DMS79 (cell line): ENCODE measurements at regions not wholly inside any gene's neighbourhood (a gene's known extent, or its start where the extent isn't known, plus 50 kb on each side); places are given as distances from the start of the nearest gene placed in this dataset.
A peak's percentile ranks its signal among the peaks of the same experiment; 100 is the strongest.

Experiments
- DNase-seq: peaks from one replicate; lab custom pipeline; 2025; lab: John Stamatoyannopoulos, UW

DNA sequence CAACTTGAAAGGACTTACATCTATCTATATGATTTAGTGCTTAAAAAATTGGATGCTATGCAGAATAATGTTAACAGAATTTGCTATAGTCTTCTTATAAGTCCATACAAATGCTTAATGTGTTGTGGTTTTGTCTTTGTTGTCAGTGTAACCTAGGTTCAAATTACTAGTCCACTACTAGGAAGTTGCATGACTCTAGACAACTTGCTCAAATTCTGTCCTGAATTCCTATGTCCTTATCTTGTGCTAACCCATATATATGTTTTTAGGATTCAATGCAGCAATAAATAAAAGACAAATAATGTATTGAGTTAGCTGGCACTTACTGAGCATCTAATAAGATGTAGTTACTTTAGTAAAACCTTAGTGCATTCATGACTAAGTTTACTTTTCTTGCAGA, 276.5 kb upstream of the KCNMB2 start:
- DNase-seq, result no peak

- no peak for DNase-seq
Measured at GRCh38 chr3:178260887-178261565, 275.2 kb upstream of the KCNMB2 start.

GRCh38 chr3:178263236-178263916, 272.9 kb upstream of the KCNMB2 start:
- DNase-seq, result no peak

GRCh38 chr3:178267158-178267844, 268.9 kb upstream of the KCNMB2 start:
- DNase-seq, result no peak

- no peak for DNase-seq
Measured at GRCh38 chr3:178270838-178271237, 265.4 kb upstream of the KCNMB2 start.

DNA sequence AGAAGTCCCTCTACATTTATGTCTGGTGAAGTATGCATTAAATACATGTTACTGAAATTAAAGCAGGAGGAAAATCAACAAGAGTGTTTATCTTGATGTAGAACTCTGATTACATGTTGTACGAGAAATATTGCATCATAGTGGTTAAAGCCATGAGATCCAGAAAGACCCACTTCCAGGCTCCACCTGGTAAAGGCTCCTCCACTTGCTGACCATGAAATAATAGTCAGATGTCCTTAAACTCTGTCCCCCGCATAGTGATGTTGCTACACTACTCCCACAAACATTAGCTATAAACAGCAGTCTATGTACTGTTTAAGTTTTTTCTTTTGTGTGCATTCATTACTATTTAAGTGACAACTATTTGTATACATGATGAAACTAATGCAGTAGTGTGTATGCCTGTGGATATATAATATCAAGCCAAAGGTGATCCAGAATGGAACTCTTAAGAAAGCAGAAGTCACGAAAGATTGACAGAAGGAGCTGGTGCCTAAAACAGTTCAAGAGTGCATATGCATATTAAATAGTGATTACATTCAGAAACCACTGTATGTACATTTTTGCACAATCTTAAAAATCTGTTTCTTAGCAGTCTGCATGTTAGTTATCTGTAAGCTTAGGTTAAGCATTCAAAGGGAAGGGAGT, 264.4 kb upstream of the KCNMB2 start:
- DNase-seq, result no peak

- no peak for DNase-seq
Measured at GRCh38 chr3:178272841-178273240, 263.4 kb upstream of the KCNMB2 start.

DNA sequence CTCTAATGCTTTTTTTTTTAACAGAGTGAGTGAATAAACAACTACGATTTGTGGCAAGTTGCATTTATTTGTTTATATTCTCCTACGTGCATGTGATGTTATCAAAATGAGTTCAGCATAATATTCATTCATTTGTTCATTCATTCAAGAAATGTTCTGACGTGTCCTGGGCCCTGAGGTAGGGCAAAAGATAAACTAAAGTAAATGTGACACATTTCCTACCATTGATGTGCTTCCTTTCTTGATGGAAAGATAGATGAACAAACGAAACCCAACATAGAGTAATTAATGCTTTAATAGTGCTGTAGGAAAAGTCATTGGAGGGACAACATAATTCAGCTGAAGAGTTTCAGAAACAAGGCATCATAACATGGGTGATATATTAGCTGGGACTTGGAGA, 261.5 kb upstream of the KCNMB2 start:
- no peak for DNase-seq

DNA sequence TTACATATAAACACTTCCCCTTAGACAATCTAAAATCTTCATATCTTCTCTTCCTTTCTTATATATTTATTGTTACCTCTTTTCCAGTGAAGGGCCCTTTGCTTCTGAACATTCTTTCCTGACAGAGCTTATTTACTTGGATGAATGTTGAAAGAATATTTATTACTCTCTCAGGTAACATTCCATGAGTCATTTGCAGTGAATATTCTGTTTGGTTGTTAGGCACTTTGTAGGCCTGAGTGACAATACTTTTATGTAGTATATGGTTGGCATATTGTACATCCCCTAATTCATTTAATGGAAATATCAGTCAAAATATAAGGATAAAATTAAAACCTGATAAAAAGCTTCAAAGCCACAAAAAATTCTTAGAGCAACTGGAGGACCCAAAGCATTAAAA, 260.9 kb upstream of the KCNMB2 start:
- no peak for DNase-seq

DNA sequence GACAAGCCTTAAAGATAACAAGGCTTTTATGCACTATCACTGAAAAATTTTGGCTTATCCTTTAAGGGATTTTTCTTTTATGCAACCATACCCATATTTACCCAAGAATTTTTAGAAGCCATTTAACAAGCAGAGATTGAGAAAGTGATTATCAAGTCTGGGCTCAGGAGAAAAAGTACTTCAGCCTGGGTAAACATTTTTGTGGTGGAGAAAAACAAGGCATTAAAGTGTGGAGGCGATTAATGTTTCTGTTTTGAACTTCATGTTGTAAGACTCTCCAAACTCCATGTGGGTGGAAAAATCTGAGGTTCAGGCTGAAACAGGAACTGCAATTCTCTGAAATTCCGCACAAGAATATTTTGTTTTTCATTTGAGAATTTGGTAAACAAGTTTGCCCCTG, 260.4 kb upstream of the KCNMB2 start:
- DNase-seq, result peak; percentile 11

- DNase-seq, result no peak
Measured at GRCh38 chr3:178277605-178278004, 258.6 kb upstream of the KCNMB2 start.

- DNase-seq, result no peak
Measured at GRCh38 chr3:178283561-178283960, 252.7 kb upstream of the KCNMB2 start.

DNA sequence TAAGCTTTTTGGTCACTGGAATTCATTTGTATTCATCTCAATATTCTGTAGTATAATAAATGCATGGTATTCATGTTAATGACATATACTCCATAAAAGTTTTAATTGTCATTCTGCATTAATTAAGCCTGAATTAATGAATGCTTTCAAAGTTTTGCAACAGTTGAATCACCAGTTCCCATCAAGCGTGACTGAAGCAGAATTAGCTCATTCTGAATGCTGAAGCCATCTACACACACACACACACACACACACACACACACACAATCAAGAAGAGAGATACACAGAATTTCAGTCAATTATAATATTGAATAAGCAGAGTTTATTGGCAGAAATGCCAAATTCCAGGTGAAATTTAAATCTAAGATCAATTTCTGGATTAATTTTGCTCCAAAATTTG, 252.1 kb upstream of the KCNMB2 start:
- no peak for DNase-seq

- DNase-seq, result no peak
Measured at GRCh38 chr3:178288074-178288473, 248.2 kb upstream of the KCNMB2 start.

DNA sequence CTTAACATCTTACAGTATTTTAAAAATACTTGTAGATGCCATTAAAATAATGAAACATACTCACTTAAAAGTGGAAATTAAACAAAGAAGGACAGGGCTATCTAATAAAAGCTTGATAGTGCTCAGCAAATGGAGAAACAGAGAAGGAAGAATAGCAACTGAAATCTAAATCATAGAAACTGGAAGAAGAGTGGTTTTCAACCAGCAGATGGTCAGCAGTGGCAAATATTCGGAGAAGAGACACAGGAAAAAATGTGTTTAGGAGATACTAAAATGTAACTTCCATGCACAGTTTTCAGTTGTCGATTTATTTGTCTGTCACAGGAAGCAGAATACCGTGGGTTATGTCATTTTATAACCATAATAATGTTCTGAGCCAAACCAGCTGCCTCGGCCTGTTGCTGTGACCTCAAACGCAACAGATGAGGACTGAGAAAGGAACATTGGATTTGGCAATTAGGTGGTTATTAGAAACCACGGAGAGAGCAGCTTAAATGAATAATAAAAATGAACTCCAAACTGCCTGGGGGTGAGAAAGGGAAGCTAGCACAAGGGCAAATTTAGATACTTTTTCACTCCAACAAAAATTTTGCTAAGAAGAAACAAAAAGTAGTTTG, 246.6 kb upstream of the KCNMB2 start:
- no peak for DNase-seq

- DNase-seq, result no peak
Measured at GRCh38 chr3:178291574-178292370, 244.5 kb upstream of the KCNMB2 start.

GRCh38 chr3:178295292-178295912, 240.8 kb upstream of the KCNMB2 start:
- no peak for DNase-seq

GRCh38 chr3:178297199-178297598, 239.0 kb upstream of the KCNMB2 start:
- DNase-seq, result no peak

DNA sequence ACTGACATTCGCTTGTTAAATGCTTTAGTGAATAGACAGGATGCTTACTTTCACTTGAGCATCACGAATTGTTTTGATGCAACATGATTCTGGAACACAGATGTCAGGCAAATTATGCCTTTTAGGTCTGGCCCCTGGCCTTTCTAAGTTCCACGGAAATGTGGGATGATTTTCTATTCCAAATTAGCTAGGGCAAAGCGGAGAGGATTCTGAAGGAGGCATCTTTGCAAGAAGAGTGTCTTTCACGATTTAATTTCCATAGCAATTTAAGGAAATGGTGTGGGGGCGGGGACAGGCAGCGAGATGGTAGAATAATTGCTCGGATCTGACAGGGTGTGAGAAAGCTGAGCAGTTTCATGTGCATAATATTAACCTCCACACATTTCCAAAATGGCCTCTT, 238.5 kb upstream of the KCNMB2 start:
- no peak for DNase-seq

DNA sequence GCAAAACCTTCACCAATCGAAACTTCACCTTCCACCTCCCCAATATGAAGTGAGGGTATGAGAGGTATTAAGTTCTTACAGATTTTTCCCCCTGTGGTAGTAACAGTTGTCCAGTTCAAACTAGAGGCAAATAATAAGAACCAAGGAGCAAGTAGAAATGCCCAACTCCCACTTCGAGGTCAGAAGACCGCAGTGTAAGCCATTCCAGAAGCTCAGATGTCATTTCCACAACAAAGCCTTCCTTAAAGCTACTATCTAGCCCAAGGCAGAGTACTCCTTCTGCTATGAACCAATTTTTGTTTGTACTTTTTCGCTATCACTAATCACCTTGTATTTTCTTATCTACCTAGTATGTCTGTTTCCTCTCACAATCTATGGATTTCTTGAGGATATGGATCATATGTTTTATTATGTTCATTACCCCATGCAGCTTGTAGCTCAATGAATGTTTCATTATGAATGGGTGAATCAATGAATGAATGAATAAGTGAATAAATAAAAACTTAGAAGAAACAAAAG, 235.7 kb upstream of the KCNMB2 start:
- no peak for DNase-seq
